RWPE2 (cell line): ENCODE measurements at regions not wholly inside any gene's neighbourhood (a gene's known extent, or its start where the extent isn't known, plus 50 kb on each side); places are given as distances from the start of the nearest gene placed in this dataset.

Source experiments
- ATAC-seq: fragments of 200-7000 bp; cut with Tn5 transposase; 3 replicates; pipeline ENCODE4 v1.9.1; 2021; ENCODE audit warnings: low read depth
- DNase-seq: peaks from one replicate; pipeline ENCODE4 v3.0.0-alpha.2; 2020; ENCODE audit warnings: low spot score
- H3K27ac ChIP-seq: fragments of 450-650 bp; 2 replicates; pipeline ENCODE4 v1.5.1; 2017; ENCODE audit warnings: mild to moderate bottlenecking; ENCODE audit not compliant: poor library complexity, severe bottlenecking
- H3K27me3 ChIP-seq: fragments of 250-450 bp; sonication (Bioruptor Pico); 2 replicates; pipeline ENCODE4 v1.5.1; 2021; ENCODE audit warnings: mild to moderate bottlenecking, moderate library complexity; ENCODE audit not compliant: insufficient read depth, poor library complexity, severe bottlenecking
- H3K36me3 ChIP-seq: fragments of 250-450 bp; sonication (Bioruptor Pico); 2 replicates; pipeline ENCODE4 v1.5.1; 2020; ENCODE audit warnings: low read depth, mild to moderate bottlenecking, moderate library complexity
- H3K4me1 ChIP-seq: fragments of 250-450 bp; sonication (Bioruptor Pico); 2 replicates; pipeline ENCODE4 v1.5.1; 2021; ENCODE audit warnings: mild to moderate bottlenecking, moderate library complexity; ENCODE audit not compliant: insufficient read depth, poor library complexity, severe bottlenecking
- H3K4me3 ChIP-seq: fragments of 250-450 bp; sonication (Bioruptor Pico); 2 replicates; pipeline ENCODE4 v1.5.1; 2021; ENCODE audit warnings: mild to moderate bottlenecking, moderate library complexity; ENCODE audit not compliant: severe bottlenecking
- H3K9me3 ChIP-seq: fragments of 250-450 bp; sonication (Bioruptor Pico); 2 replicates; pipeline ENCODE4 v1.5.1; 2021; ENCODE audit warnings: mild to moderate bottlenecking, moderate library complexity; ENCODE audit not compliant: severe bottlenecking
- TF ChIP-seq, protein P1 (sequence below): fragments of 450-650 bp; IDR thresholded peaks from one replicate; pipeline ENCODE4 v1.5.1; 2017; ENCODE audit warnings: mild to moderate bottlenecking, moderate library complexity; ENCODE audit not compliant: poor library complexity, severe bottlenecking

GRCh38 chrX:104428231-104428630 lies 137.8 kb upstream of the IL1RAPL2 start:
- Histone ChIP-seq H3K9me3 (no peaks in the 10 kb centered on the region), H3K27me3 (no peaks in the 10 kb centered on the region), H3K36me3 (no peaks in the 10 kb centered on the region), H3K27ac (peak overlapping the region; percentile 55), H3K4me1 (peaks cover 35% of the 10 kb centered on the region), H3K4me3 (no peak overlapping the region)
- no peak for DNase-seq
- TF ChIP-seq, protein P1, sequence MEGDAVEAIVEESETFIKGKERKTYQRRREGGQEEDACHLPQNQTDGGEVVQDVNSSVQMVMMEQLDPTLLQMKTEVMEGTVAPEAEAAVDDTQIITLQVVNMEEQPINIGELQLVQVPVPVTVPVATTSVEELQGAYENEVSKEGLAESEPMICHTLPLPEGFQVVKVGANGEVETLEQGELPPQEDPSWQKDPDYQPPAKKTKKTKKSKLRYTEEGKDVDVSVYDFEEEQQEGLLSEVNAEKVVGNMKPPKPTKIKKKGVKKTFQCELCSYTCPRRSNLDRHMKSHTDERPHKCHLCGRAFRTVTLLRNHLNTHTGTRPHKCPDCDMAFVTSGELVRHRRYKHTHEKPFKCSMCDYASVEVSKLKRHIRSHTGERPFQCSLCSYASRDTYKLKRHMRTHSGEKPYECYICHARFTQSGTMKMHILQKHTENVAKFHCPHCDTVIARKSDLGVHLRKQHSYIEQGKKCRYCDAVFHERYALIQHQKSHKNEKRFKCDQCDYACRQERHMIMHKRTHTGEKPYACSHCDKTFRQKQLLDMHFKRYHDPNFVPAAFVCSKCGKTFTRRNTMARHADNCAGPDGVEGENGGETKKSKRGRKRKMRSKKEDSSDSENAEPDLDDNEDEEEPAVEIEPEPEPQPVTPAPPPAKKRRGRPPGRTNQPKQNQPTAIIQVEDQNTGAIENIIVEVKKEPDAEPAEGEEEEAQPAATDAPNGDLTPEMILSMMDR = no peak
- peak; percentile 85 for ATAC-seq

DNA sequence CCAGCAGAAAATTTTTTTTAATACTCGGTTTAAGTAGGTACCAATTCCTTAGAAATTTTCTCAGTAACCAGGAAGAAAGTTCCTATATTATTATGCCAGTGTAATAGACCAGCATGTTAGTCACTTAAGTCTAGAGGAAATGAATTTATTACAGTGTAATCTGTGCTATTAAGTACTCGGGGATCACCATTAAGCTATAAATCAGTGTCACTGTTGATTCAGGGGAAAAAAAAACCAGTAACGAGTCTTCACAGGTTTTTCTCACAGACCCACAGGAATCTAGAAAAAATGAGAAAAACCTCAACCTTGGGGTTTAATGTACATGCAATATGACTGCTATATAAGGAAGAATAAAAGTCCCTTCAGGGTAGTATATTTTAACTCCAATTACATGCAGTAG lies 138.3 kb upstream of the IL1RAPL2 start:
- no peaks in the 10 kb centered on the region for H3K27me3 ChIP-seq
- no peaks in the 10 kb centered on the region for H3K36me3 ChIP-seq
- H3K9me3 ChIP-seq = no peaks in the 10 kb centered on the region
- peaks cover 33% of the 10 kb centered on the region for H3K4me1 ChIP-seq
- TF ChIP-seq, protein P1 = no peak
- peak; percentile 19; the same call in 1 of the 3 replicates for ATAC-seq
- peak overlapping the region; percentile 55 for H3K27ac ChIP-seq
- no peak for DNase-seq
- H3K4me3 ChIP-seq = no peak overlapping the region

DNA sequence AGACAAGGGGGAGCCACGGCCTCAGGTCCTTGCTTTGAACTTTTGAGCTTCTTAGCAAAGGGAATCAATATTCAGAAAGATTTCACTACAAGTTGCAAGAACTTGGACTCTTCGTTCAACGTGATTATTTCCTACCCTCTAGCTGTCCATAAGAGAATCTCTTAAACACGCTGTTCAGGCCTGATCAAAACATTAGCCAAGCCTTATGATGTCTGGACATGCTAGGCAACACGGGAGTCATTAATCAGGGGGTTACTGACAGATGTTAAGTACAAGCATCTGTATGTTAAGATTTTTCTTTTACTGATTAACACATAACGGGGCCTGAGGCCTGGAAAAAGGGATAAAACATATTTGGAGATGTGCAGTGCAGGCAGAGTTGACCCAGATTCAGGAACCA lies 138.9 kb upstream of the IL1RAPL2 start:
- TF ChIP-seq, protein P1 = no peak
- Histone ChIP-seq H3K27me3 (no peaks in the 10 kb centered on the region), H3K4me3 (no peak overlapping the region), H3K36me3 (no peaks in the 10 kb centered on the region), H3K4me1 (peaks cover 26% of the 10 kb centered on the region), H3K9me3 (no peaks in the 10 kb centered on the region), H3K27ac (peak overlapping the region; percentile 55)
- no peak for ATAC-seq
- DNase-seq = no peak

DNA sequence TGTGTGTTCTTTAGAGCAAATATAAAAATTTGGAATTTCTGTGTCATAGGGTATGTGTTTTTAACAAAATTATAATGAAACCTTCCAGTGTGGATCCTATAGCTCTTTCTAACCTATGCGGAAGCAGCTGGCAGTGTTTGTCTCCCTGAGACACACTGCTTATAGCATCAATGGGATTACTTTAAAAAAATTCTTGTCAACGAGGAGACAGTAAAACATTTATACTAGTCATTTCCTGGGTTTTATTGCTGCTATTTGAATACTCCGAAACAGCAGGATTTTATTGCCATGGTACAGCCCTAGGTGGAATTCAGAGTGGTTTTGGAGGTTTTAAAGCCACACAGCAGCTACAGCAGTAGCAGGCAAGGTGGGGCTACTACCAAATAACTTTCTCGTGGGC lies 145.1 kb upstream of the IL1RAPL2 start:
- peak; percentile 51; the same call in 2 of the 3 replicates for ATAC-seq
- H3K27ac ChIP-seq = peak overlapping the region; percentile 73
- no peaks in the 10 kb centered on the region for H3K27me3 ChIP-seq
- no peaks in the 10 kb centered on the region for H3K36me3 ChIP-seq
- no peak for DNase-seq
- no peak overlapping the region for H3K4me3 ChIP-seq
- TF ChIP-seq, protein P1 = no peak
- no peaks in the 10 kb centered on the region for H3K9me3 ChIP-seq
- peaks cover 10% of the 10 kb centered on the region for H3K4me1 ChIP-seq

DNA sequence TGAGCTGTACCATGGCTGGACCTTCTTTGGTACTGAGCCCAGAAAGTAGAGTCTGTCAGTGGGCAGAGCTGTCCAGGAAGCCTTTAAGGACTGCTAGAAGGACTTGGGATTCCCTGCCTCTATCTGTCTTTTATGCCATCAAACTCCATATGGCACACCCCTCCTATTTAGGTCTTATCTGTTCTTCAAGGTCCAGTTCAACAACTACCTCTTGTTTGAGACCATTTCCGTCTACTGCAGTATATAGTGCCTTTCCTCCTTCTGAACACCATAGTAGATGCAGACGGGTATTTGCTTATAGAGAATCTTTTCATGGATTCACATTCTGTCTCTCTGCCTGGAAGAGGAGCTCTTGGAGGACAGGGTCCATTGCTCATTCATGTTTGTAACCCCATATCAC lies 146.1 kb upstream of the IL1RAPL2 start:
- Histone ChIP-seq H3K9me3 (no peaks in the 10 kb centered on the region), H3K4me3 (no peak overlapping the region), H3K27ac (peak overlapping the region; percentile 73), H3K27me3 (no peaks in the 10 kb centered on the region), H3K4me1 (peaks cover 10% of the 10 kb centered on the region), H3K36me3 (no peaks in the 10 kb centered on the region)
- no peak for DNase-seq
- TF ChIP-seq, protein P1 = no peak
- ATAC-seq = peak; percentile 12; the same call in 1 of the 3 replicates
